ENCODE measurements at regions not wholly inside any gene's neighbourhood (a gene's known extent, or its start where the extent isn't known, plus 50 kb on each side); places are given as distances from the start of the nearest gene placed in this dataset.

DNA sequence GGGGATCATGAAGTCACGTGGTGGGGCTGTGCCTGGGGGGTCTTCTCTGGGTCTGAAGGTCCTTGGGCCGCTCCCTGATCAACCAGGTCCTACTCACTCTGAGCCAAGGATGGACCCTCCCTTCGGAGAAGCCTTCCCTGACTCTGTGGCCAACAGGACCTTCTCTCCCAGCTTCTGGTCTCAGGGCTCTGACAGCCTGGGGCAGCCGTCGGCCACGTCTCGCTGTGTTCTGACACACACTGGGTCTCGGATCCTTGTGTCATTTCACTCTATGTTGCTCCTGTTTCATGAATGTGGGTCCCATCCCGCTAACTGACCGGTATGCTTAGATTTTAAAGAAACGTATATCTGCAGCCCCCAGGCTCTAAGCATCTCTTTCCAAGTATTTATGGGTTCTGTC, 256.1 kb downstream of the ENGASE start:
- Histone ChIP-seq H3K4me1 (ENCODE audit: control insufficient read depth, extremely low read depth, insufficient read depth, low read length) (peaks cover 3% of the 10 kb centered on the region), H3K9me3 (ENCODE audit: control insufficient read depth, low read depth, low read length) (no peaks in the 10 kb centered on the region), H3K9ac (ENCODE audit: control insufficient read depth, extremely low read depth, insufficient read depth, low read length) (no peak overlapping the region), H3K36me3 (ENCODE audit: control insufficient read depth in 2 of 2, extremely low read depth in 1 of 2, insufficient read depth in 2 of 2, low read length in 2 of 2) (no peaks in the 10 kb centered on the region), H3K27ac (ENCODE audit: control insufficient read depth, insufficient read depth, low read length) (no peak overlapping the region), H2AFZ (ENCODE audit: control insufficient read depth, low read length) (no peak overlapping the region), H3K4me2 (ENCODE audit: control insufficient read depth, extremely low read depth, insufficient read depth, low read depth, low read length) (no peak overlapping the region), H3K79me2 (ENCODE audit: control insufficient read depth, insufficient read depth, low read length) (no peaks in the 10 kb centered on the region), H3K27me3 (ENCODE audit: control insufficient read depth, extremely low read depth, insufficient read depth, low read length) (peaks cover 36% of the 10 kb centered on the region), H3K9me1 (ENCODE audit: control insufficient read depth, extremely low read depth, insufficient read depth, low read length) (no peaks in the 10 kb centered on the region), H3K4me3 (ENCODE audit: control insufficient read depth in 2 of 3, extremely low read depth in 1 of 3, insufficient read depth in 2 of 3, low read depth in 1 of 3, low read length in 3 of 3) (no peak overlapping the region), H4K20me1 (ENCODE audit: control insufficient read depth, extremely low read depth, insufficient read depth, low read length) (peaks cover 2% of the 10 kb centered on the region)
- DNase-seq (ENCODE audit: low read depth, low spot score) (no peak), FAIRE-seq (no peak)
- TF ChIP-seq EZH2 (IDR thresholded peaks at IDR 0.05; ENCODE audit: low read length): no peak
- TF ChIP-seq, protein P1, sequence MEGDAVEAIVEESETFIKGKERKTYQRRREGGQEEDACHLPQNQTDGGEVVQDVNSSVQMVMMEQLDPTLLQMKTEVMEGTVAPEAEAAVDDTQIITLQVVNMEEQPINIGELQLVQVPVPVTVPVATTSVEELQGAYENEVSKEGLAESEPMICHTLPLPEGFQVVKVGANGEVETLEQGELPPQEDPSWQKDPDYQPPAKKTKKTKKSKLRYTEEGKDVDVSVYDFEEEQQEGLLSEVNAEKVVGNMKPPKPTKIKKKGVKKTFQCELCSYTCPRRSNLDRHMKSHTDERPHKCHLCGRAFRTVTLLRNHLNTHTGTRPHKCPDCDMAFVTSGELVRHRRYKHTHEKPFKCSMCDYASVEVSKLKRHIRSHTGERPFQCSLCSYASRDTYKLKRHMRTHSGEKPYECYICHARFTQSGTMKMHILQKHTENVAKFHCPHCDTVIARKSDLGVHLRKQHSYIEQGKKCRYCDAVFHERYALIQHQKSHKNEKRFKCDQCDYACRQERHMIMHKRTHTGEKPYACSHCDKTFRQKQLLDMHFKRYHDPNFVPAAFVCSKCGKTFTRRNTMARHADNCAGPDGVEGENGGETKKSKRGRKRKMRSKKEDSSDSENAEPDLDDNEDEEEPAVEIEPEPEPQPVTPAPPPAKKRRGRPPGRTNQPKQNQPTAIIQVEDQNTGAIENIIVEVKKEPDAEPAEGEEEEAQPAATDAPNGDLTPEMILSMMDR (optimal IDR thresholded peaks at IDR 0.05 in 1 of 3, IDR thresholded peaks at IDR 0.05 in 1 of 3, conservative IDR thresholded peaks at IDR 0.05 in 1 of 3; ENCODE audit: extremely low read depth in 1 of 3, insufficient read depth in 2 of 3, low read length in 3 of 3): no peak
- dilution Hi-C loops (cut with MboI; ENCODE audit: extremely low pct_ligation_motif_present, low sequenced_read_pairs): no loop called here

DNA sequence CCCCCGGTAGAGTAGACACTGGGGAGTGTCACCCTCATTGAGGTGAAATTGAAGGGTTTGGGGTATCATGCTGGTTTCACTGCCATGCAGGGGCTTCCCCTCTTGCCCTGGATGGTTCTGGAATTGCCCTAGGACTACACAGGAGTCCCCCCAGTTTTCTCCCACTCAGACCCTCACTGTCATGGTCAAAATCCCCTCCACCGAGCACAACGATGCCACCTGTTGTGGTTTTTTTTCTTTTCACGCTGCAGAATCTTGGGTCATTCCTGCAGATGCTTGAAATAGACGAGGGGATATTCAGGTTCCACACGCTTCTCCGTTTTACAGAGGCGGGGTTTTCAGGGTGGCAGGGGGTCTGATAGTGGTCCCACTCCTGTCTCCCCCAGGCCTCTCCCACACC, 255.6 kb downstream of the ENGASE start:
- dilution Hi-C loops (cut with MboI; ENCODE audit: extremely low pct_ligation_motif_present, low sequenced_read_pairs): no loop called here
- FAIRE-seq: no peak
- Histone ChIP-seq H3K9me3 (ENCODE audit: control insufficient read depth, low read depth, low read length) (no peaks in the 10 kb centered on the region), H3K9me1 (ENCODE audit: control insufficient read depth, extremely low read depth, insufficient read depth, low read length) (no peaks in the 10 kb centered on the region), H3K27ac (ENCODE audit: control insufficient read depth, insufficient read depth, low read length) (no peak overlapping the region), H3K79me2 (ENCODE audit: control insufficient read depth, insufficient read depth, low read length) (no peaks in the 10 kb centered on the region), H2AFZ (ENCODE audit: control insufficient read depth, low read length) (no peak overlapping the region), H4K20me1 (ENCODE audit: control insufficient read depth, extremely low read depth, insufficient read depth, low read length) (peaks cover 2% of the 10 kb centered on the region), H3K9ac (ENCODE audit: control insufficient read depth, extremely low read depth, insufficient read depth, low read length) (no peak overlapping the region), H3K36me3 (ENCODE audit: control insufficient read depth in 2 of 2, extremely low read depth in 1 of 2, insufficient read depth in 2 of 2, low read length in 2 of 2) (no peaks in the 10 kb centered on the region), H3K4me1 (ENCODE audit: control insufficient read depth, extremely low read depth, insufficient read depth, low read length) (peaks cover 3% of the 10 kb centered on the region), H3K4me3 (ENCODE audit: control insufficient read depth in 2 of 3, extremely low read depth in 1 of 3, insufficient read depth in 2 of 3, low read depth in 1 of 3, low read length in 3 of 3) (no peak overlapping the region), H3K27me3 (ENCODE audit: control insufficient read depth, extremely low read depth, insufficient read depth, low read length) (peaks cover 36% of the 10 kb centered on the region), H3K4me2 (ENCODE audit: control insufficient read depth, extremely low read depth, insufficient read depth, low read depth, low read length) (no peak overlapping the region)
- TF ChIP-seq, protein P1 (optimal IDR thresholded peaks at IDR 0.05 in 1 of 3, IDR thresholded peaks at IDR 0.05 in 1 of 3, conservative IDR thresholded peaks at IDR 0.05 in 1 of 3; ENCODE audit: extremely low read depth in 1 of 3, insufficient read depth in 2 of 3, low read length in 3 of 3): no peak
- no peak for TF ChIP-seq EZH2 (IDR thresholded peaks at IDR 0.05; ENCODE audit: low read length)
- DNase-seq (ENCODE audit: low read depth, low spot score): no peak

Data from keratinocyte (primary cell).